Mesothelial cell of epicardium (in vitro differentiated cells): ENCODE measurements at regions not wholly inside any gene's neighbourhood (a gene's known extent, or its start where the extent isn't known, plus 50 kb on each side); places are given as distances from the start of the nearest gene placed in this dataset.
"Not testable (repeated sequence)": the region's sequence is repeated elsewhere in the genome, so short reads cannot be mapped to it uniquely, and the experiment has no call there.

ENCODE experiments used
- DNase-seq, 2 experiments: peaks; one replicate each; pipeline ENCODE4 v3.0.0; 2021; ENCODE audit warnings: low spot score in 2 of 2; ENCODE audit not compliant: unreplicated experiment in 2 of 2
- H3K27ac Mint-ChIP-seq: 2 replicates; pipeline ENCODE4 v1.8.0; 2021; ENCODE audit warnings: mixed read lengths
- H3K27me3 Mint-ChIP-seq: 2 replicates; pipeline ENCODE4 v1.8.0; 2021; ENCODE audit warnings: low read depth, mixed read lengths
- H3K36me3 Mint-ChIP-seq: 2 replicates; pipeline ENCODE4 v1.8.0; 2021; ENCODE audit warnings: mixed read lengths
- H3K4me1 Mint-ChIP-seq: 2 replicates; pipeline ENCODE4 v1.8.0; 2021; ENCODE audit warnings: mixed read lengths
- H3K4me3 Mint-ChIP-seq: 2 replicates; pipeline ENCODE4 v1.8.0; 2021; ENCODE audit warnings: mild to moderate bottlenecking, moderate library complexity, mixed read lengths
- H3K9me3 Mint-ChIP-seq: 2 replicates; pipeline ENCODE4 v1.8.0; 2021; ENCODE audit warnings: mixed read lengths
- TF ChIP-seq, protein P1 (sequence below): fragments of 200-600 bp; sonication (generic); IDR thresholded peaks from one replicate; pipeline ENCODE4 v1.5.0; 2021; ENCODE audit warnings: antibody characterized with exemption; ENCODE audit not compliant: unreplicated experiment

DNA sequence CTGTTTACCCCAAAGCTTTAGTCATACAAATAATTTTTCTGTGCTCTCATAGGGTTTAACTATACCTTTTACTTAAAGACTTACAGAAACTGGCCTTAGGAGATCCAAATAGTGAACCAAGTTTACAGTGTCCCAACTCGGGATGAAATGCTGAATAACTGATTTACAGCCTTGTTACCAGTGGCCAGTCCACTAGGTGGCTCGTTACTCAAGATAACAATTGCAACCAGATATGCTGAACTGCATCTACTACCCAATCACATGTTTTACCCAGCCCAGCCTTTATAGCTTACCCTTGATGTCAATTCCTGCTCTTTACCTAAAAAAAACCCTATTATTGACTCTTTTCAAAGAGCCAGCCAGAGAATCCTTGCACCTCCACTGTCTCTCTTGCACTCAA, 1148.8 kb upstream of the ADGRL4 start:
- H3K27me3 Mint-ChIP-seq = no peaks in the 10 kb centered on the region
- H3K4me1 Mint-ChIP-seq = peaks cover 7% of the 10 kb centered on the region
- peaks cover 15% of the 10 kb centered on the region for H3K9me3 Mint-ChIP-seq
- H3K36me3 Mint-ChIP-seq = no peaks in the 10 kb centered on the region
- TF ChIP-seq, protein P1, sequence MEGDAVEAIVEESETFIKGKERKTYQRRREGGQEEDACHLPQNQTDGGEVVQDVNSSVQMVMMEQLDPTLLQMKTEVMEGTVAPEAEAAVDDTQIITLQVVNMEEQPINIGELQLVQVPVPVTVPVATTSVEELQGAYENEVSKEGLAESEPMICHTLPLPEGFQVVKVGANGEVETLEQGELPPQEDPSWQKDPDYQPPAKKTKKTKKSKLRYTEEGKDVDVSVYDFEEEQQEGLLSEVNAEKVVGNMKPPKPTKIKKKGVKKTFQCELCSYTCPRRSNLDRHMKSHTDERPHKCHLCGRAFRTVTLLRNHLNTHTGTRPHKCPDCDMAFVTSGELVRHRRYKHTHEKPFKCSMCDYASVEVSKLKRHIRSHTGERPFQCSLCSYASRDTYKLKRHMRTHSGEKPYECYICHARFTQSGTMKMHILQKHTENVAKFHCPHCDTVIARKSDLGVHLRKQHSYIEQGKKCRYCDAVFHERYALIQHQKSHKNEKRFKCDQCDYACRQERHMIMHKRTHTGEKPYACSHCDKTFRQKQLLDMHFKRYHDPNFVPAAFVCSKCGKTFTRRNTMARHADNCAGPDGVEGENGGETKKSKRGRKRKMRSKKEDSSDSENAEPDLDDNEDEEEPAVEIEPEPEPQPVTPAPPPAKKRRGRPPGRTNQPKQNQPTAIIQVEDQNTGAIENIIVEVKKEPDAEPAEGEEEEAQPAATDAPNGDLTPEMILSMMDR = no peak
- no peak overlapping the region for H3K4me3 Mint-ChIP-seq
- no peak for DNase-seq
- H3K27ac Mint-ChIP-seq = no peak overlapping the region

DNA sequence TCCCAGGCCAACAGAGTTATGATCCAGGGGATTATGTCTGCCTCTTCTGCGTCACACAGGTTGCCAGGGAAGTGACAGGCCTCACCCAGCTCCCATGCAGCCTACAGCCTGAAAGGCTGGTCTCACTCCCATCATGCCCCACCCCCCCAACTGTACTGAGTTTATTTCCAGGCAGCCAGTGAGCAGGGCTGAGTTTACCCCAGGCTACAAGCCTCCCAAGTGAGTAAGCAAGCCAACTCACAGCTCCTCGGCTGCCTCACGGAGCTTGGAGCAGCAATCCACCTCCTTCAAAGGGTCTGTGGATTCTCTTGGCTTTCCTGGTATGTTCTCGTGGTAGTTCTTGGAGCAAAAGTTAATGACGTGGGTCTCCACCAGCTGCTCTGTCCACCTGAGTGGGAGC, 1147.6 kb upstream of the ADGRL4 start:
- Mint-ChIP-seq H3K36me3 (no peaks in the 10 kb centered on the region), H3K4me1 (no peaks in the 10 kb centered on the region), H3K27me3 (no peaks in the 10 kb centered on the region), H3K27ac (no peak overlapping the region), H3K4me3 (no peak overlapping the region), H3K9me3 (peaks cover 26% of the 10 kb centered on the region)
- TF ChIP-seq, protein P1 = no peak
- no peak for DNase-seq

DNA sequence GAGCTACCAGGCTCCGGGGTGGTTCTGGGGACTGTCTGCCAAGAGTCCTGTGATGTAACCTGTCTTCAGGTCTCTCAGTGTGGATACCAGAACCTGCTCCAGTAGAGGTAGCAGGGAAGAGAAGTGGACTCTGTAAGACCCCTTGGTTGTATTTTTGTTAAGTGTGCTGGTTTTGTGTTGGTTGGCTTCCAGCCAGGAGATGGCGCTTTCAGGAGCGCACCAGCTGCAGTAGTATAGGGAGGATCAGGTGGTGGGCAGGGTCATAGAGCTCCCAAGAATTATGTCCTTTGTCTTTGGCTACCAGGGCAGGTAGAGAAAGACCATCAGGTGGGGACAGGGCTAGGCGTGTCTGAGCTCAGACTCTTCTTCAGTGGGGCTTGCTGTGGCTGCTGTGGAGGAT, 1147.2 kb upstream of the ADGRL4 start:
- Mint-ChIP-seq H3K4me1 (no peaks in the 10 kb centered on the region), H3K4me3 (no peak overlapping the region), H3K36me3 (no peaks in the 10 kb centered on the region), H3K27me3 (no peaks in the 10 kb centered on the region), H3K9me3 (peaks cover 28% of the 10 kb centered on the region), H3K27ac (no peak overlapping the region)
- no peak for DNase-seq
- TF ChIP-seq, protein P1 = no peak

DNA sequence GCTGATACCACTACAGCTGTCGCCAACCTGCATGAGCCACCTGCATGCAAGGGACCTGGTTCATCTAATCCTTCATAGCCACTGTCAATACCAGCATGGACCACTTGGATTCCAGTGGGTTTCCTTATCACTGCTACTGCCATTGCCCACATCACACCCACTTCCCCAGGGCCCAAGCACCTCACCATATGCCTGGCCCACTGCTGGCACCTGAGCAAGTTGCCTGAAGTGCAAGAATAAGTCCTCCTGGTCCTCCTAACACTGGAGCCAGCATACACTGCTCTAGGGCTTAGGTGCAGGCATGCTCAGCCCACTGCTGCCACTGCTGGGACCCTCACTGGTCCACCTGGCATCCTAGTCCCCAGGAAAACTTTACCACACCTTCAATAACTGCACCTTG, 1136.8 kb upstream of the ADGRL4 start:
- DNase-seq = no peak
- TF ChIP-seq, protein P1 = no peak
- no peak overlapping the region for H3K27ac Mint-ChIP-seq
- H3K9me3 Mint-ChIP-seq = peaks cover 24% of the 10 kb centered on the region
- no peak overlapping the region for H3K4me3 Mint-ChIP-seq
- no peaks in the 10 kb centered on the region for H3K27me3 Mint-ChIP-seq
- H3K4me1 Mint-ChIP-seq = no peaks in the 10 kb centered on the region
- no peaks in the 10 kb centered on the region for H3K36me3 Mint-ChIP-seq

DNA sequence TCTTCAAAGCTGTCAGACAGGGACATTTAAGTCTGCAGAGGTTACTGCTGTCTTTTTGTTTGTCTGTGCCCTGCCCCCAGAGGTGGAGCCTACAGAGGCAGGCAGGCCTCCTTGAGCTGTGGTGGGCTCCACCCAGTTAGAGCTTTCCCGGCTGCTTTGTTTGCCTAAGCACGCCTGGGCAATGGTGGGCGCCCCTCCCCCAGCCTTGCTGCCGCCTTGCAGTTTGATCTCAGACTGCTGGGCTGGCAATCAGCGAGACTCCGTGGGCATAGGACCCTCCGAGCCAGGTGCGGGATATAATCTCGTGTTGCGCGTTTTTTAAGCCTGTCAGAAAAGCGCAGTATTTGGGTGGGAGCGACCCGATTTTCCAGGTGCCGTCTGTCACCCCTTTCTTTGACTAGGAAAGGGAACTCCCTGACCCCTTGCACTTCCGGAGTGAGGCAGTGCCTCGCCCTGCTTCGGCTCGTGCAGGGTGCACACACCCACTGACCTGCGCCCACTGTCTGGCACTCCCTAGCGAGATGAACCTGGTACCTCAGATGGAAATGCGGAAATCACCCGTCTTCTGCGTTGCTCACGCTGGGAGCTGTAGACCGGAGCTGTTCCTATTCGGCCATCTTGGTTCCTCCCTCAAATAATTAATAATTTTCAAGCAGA, 1131.5 kb upstream of the ADGRL4 start:
- H3K27me3 Mint-ChIP-seq, DNase-seq: not testable (repeated sequence)

DNA sequence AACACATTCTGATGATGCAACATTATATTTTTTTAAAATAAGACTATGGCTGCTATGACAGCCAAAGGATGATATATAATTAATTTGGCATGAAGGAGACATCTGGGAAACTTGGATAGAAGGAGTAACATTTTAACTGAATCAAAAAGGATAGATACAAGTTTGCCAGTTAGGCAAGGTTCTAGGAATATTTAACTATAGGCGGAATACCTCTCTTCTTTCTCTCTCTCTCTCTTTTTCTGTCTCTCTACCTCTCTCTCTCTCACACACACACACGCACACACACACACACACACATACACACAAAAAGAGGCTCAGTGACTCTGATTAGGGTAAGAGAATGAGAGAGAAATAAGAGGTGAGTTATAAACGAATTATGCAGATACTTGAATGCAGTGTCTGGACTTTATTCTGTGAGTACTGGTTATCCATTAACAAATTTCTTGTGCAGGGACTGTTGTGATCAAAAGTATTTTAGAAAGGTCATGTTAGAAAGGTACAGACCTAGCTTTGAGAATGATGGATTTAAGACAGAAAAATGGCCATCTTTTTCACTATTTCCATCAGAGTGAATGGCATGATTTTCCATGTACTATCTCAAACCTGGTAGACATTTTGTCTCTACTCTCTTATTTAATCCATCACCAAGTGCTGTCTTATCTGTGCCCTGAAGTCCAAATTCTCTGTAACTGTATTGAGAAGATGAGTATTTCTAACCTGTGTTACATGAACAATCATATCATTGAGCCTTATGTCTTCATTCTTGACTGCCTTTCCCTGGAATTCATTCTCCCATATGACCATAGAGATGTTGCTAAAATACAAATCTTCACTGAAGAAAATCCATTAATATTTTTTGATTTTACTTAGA, 1106.9 kb upstream of the ADGRL4 start:
- H3K27ac Mint-ChIP-seq = no peak overlapping the region
- no peak overlapping the region for H3K4me3 Mint-ChIP-seq
- H3K4me1 Mint-ChIP-seq = no peaks in the 10 kb centered on the region
- no peak for DNase-seq
- peaks cover 64% of the 10 kb centered on the region for H3K9me3 Mint-ChIP-seq
- TF ChIP-seq, protein P1 = no peak
- H3K36me3 Mint-ChIP-seq = peaks cover 10% of the 10 kb centered on the region
- no peaks in the 10 kb centered on the region for H3K27me3 Mint-ChIP-seq

More for the DNA sequence above, 1131.5 kb upstream of the ADGRL4 start:
- H3K36me3 Mint-ChIP-seq, H3K9me3 Mint-ChIP-seq, H3K27ac Mint-ChIP-seq, H3K4me1 Mint-ChIP-seq, H3K4me3 Mint-ChIP-seq: not testable (repeated sequence)
